Tibial artery (tissue), 4 donors: ENCODE measurements at regions not wholly inside any gene's neighbourhood (a gene's known extent, or its start where the extent isn't known, plus 50 kb on each side); places are given as distances from the start of the nearest gene placed in this dataset.

ENCODE experiments used
- DNase-seq, 2 donors: peaks; one replicate each; pipeline ENCODE4 v3.0.0-alpha.2; 2019
- H3K27ac ChIP-seq, 2 donors: fragments of 200-600 bp; sonication (generic) in 1 of 2; 1 replicate in 1 of 2; 2 replicates in 1 of 2; pipeline ENCODE4 v1.5.1; 2018 to 2019; ENCODE audit warnings: mild to moderate bottlenecking in 1 of 2
- H3K27me3 ChIP-seq, 2 donors: fragments of 200-600 bp; sonication (generic) in 1 of 2; one replicate each; pipeline versions ENCODE4 v1.5.1 to v1.6.0; 2016 to 2019
- H3K36me3 ChIP-seq, 3 donors: fragments of 200-600 bp; sonication (generic) in 2 of 3; one replicate each; pipeline ENCODE4 v1.5.1; 2016 to 2019; ENCODE audit warnings: mild to moderate bottlenecking in 2 of 3
- H3K4me1 ChIP-seq, 4 donors: fragments of 200-600 bp; sonication (generic) in 2 of 4; 1 replicate in 3 of 4; 2 replicates in 1 of 4; pipeline ENCODE4 v1.5.1; 2016 to 2019
- H3K4me3 ChIP-seq, 2 donors: fragments of 200-600 bp; sonication (generic) in 1 of 2; 1 replicate in 1 of 2; 2 replicates in 1 of 2; pipeline ENCODE4 v1.5.1; 2018 to 2019; ENCODE audit warnings: mild to moderate bottlenecking in 2 of 2
- H3K9me3 ChIP-seq, 3 donors: fragments of 200-600 bp; sonication (generic) in 1 of 3; one replicate each; pipeline ENCODE4 v1.5.1; 2016 to 2019
- intact Hi-C: fragments of 100-400 bp; cut with DNase I; formaldehyde crosslinking; loops from one replicate; pipeline ENCODE4 v1.15.0; 2023; ENCODE audit warnings: low total_unique reads
- TF ChIP-seq, protein P1 (sequence below), 2 experiments: fragments of 200-600 bp in 1 of 2; fragments of 450-650 bp in 1 of 2; IDR thresholded peaks; one replicate each; pipeline ENCODE4 v1.5.1; 2017 to 2019; ENCODE audit warnings: antibody characterized with exemption in 2 of 2, mild to moderate bottlenecking in 1 of 2, moderate library complexity in 1 of 2

GRCh38 chr4:22900876-22901275 lies 208.1 kb downstream of the GBA3 start:
- no peak for DNase-seq
- H3K27ac ChIP-seq: no peak overlapping the region
- H3K4me3 ChIP-seq: no peak overlapping the region
- no peaks in the 10 kb centered on the region for H3K27me3 ChIP-seq
- intact Hi-C loops: no loop called here
- TF ChIP-seq, protein P1, sequence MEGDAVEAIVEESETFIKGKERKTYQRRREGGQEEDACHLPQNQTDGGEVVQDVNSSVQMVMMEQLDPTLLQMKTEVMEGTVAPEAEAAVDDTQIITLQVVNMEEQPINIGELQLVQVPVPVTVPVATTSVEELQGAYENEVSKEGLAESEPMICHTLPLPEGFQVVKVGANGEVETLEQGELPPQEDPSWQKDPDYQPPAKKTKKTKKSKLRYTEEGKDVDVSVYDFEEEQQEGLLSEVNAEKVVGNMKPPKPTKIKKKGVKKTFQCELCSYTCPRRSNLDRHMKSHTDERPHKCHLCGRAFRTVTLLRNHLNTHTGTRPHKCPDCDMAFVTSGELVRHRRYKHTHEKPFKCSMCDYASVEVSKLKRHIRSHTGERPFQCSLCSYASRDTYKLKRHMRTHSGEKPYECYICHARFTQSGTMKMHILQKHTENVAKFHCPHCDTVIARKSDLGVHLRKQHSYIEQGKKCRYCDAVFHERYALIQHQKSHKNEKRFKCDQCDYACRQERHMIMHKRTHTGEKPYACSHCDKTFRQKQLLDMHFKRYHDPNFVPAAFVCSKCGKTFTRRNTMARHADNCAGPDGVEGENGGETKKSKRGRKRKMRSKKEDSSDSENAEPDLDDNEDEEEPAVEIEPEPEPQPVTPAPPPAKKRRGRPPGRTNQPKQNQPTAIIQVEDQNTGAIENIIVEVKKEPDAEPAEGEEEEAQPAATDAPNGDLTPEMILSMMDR (IDR thresholded peaks at IDR 0.05): no peak
- H3K4me1 ChIP-seq: no peaks in the 10 kb centered on the region
- no peaks in the 10 kb centered on the region for H3K36me3 ChIP-seq
- H3K9me3 ChIP-seq: no peaks in the 10 kb centered on the region

- no peak overlapping the region for H3K4me3 ChIP-seq
- no peaks in the 10 kb centered on the region for H3K9me3 ChIP-seq
- no peaks in the 10 kb centered on the region for H3K36me3 ChIP-seq
- TF ChIP-seq, protein P1 (IDR thresholded peaks at IDR 0.05): peak; percentile 33 to 47
- no peaks in the 10 kb centered on the region for H3K4me1 ChIP-seq
- DNase-seq: no peak
- no peak overlapping the region for H3K27ac ChIP-seq
- intact Hi-C loops: no loop called here
- H3K27me3 ChIP-seq: no peaks in the 10 kb centered on the region
Observed at GRCh38 chr4:22897520-22898108, 204.9 kb downstream of the GBA3 start.

DNA sequence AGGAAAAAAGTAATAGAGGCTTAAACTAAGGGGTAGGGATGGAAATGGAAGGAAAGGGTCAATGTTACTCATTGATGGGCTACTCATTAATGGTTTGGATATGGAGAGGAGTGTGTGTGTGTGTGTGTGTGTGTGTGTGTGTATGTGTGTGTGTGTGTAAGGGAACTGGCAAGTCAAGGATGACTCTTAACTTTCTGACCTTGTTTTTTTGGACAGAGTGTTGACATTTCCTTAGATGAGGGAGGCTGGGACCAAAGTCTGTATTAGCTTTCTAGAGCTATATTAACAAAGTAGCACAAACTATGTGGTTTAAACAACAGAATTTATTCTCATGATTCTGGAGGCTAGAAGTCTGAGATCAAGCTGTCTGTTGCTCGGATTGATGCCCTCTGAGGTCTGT lies 202.7 kb downstream of the GBA3 start:
- Histone ChIP-seq H3K27me3 (no peaks in the 10 kb centered on the region), H3K27ac (no peak overlapping the region), H3K9me3 (no peaks in the 10 kb centered on the region), H3K4me3 (no peak overlapping the region), H3K4me1 (no peaks in the 10 kb centered on the region), H3K36me3 (no peaks in the 10 kb centered on the region)
- no peak for DNase-seq
- intact Hi-C loops: no loop called here
- TF ChIP-seq, protein P1 (IDR thresholded peaks at IDR 0.05): no peak

- Histone ChIP-seq H3K4me3 (no peak overlapping the region), H3K27ac (no peak overlapping the region), H3K9me3 (no peaks in the 10 kb centered on the region), H3K27me3 (no peaks in the 10 kb centered on the region), H3K4me1 (no peaks in the 10 kb centered on the region), H3K36me3 (no peaks in the 10 kb centered on the region)
- TF ChIP-seq, protein P1 (IDR thresholded peaks at IDR 0.05): no peak
- no peak for DNase-seq
- intact Hi-C loops: no loop called here
Observed at GRCh38 chr4:22884157-22884556, 191.4 kb downstream of the GBA3 start.

- DNase-seq: no peak
- H3K4me1 ChIP-seq: no peaks in the 10 kb centered on the region
- TF ChIP-seq, protein P1 (IDR thresholded peaks at IDR 0.05): no peak
- no peaks in the 10 kb centered on the region for H3K36me3 ChIP-seq
- H3K4me3 ChIP-seq: no peak overlapping the region
- H3K9me3 ChIP-seq: no peaks in the 10 kb centered on the region
- H3K27me3 ChIP-seq: no peaks in the 10 kb centered on the region
- H3K27ac ChIP-seq: no peak overlapping the region
- intact Hi-C loops: no loop called here
Observed at GRCh38 chr4:22881411-22881810, 188.7 kb downstream of the GBA3 start.
